BLaER1 treated with 17β-estradiol and CSF1 and Interleukin-3, amounts not matched to agents 10 nM and 100 nM (cell line): ENCODE measurements at regions not wholly inside any gene's neighbourhood (a gene's known extent, or its start where the extent isn't known, plus 50 kb on each side); places are given as distances from the start of the nearest gene placed in this dataset.

Experiments
- H3K27ac ChIP-seq, 11 experiments: shearing (Covaris generic); formaldehyde crosslinking; 2 replicates each; pipeline ENCODE4 v1.8.1; 2022
- H3K27me3 ChIP-seq, 11 experiments: shearing (Covaris generic); formaldehyde crosslinking; 2 replicates each; pipeline ENCODE4 v1.8.1; 2022
- H3K36me3 ChIP-seq, 11 experiments: shearing (Covaris generic); formaldehyde crosslinking; 2 replicates each; pipeline ENCODE4 v1.8.1; 2022
- H3K4me1 ChIP-seq, 10 experiments: shearing (Covaris generic); formaldehyde crosslinking; 2 replicates each; pipeline ENCODE4 v1.8.1; 2022
- H3K4me2 ChIP-seq, 11 experiments: shearing (Covaris generic); formaldehyde crosslinking; 2 replicates each; pipeline ENCODE4 v1.8.1; 2022
- H3K4me3 ChIP-seq, 10 experiments: shearing (Covaris generic); formaldehyde crosslinking; 2 replicates each; pipeline ENCODE4 v1.8.1; 2022
- H3K9ac ChIP-seq, 11 experiments: shearing (Covaris generic); formaldehyde crosslinking; 2 replicates each; pipeline ENCODE4 v1.8.1; 2022
- H3K9me3 ChIP-seq, 11 experiments: shearing (Covaris generic); formaldehyde crosslinking; replicated peaks in 1 of 11; 2 replicates each; pipeline ENCODE4 v1.8.1; 2022
- H4K20me1 ChIP-seq, 11 experiments: shearing (Covaris generic); formaldehyde crosslinking; 2 replicates each; pipeline ENCODE4 v1.8.1; 2022
- Cebpa-rat ChIP-seq, 11 experiments: shearing (Covaris generic); IDR thresholded peaks; 2 replicates each; pipeline ENCODE4 v1.8.1; 2022

- H3K27ac ChIP-seq = peak overlapping the region; percentile 57 to 88 (median 77); a peak in 19 of 22 replicates
- H3K4me2 ChIP-seq = peak overlapping the region; percentile 84 to 96 (median 90)
- peaks cover 0 to 19% (median 0%) of the 10 kb centered on the region in 11 experiments; a peak in 3 of 22 replicates for H4K20me1 ChIP-seq
- H3K4me3 ChIP-seq = peak overlapping the region in 4 of 10 experiments; percentile 18 to 52 (median 22); a peak in 4 of 20 replicates
- peak overlapping the region; percentile 56 to 81 (median 72); a peak in 19 of 22 replicates for H3K9ac ChIP-seq
- H3K4me1 ChIP-seq = peaks cover 52 to 100% (median 93%) of the 10 kb centered on the region in 10 experiments
- H3K27me3 ChIP-seq = peaks cover 0 to 21% (median 0%) of the 10 kb centered on the region in 11 experiments; a peak in 4 of 22 replicates
- H3K36me3 ChIP-seq = no peaks in the 10 kb centered on the region
- no peak for TF ChIP-seq Cebpa-rat (IDR thresholded peaks at IDR 0.05)
- H3K9me3 ChIP-seq = no peaks in the 10 kb centered on the region
These were observed 178.5 kb upstream of the CIBAR2 start for GRCh38 chr16:85290626-85291301.

GRCh38 chr16:85291302-85292148, 179.3 kb upstream of the CIBAR2 start:
- Histone ChIP-seq H4K20me1 (peaks cover 0 to 27% (median 0%) of the 10 kb centered on the region in 11 experiments; a peak in 3 of 22 replicates), H3K9ac (peak overlapping the region; percentile 56 to 81 (median 72); a peak in 21 of 22 replicates), H3K9me3 (no peaks in the 10 kb centered on the region), H3K4me1 (peaks cover 52 to 99% (median 86%) of the 10 kb centered on the region in 10 experiments), H3K4me3 (peak overlapping the region in 6 of 10 experiments; percentile 10 to 52 (median 25); a peak in 6 of 20 replicates), H3K27ac (peak overlapping the region; percentile 57 to 88 (median 77); a peak in 21 of 22 replicates), H3K4me2 (peak overlapping the region; percentile 84 to 96 (median 90)), H3K36me3 (no peaks in the 10 kb centered on the region), H3K27me3 (peaks cover 0 to 19% (median 0%) of the 10 kb centered on the region in 11 experiments; a peak in 4 of 22 replicates)
- TF ChIP-seq Cebpa-rat (IDR thresholded peaks at IDR 0.05) = no peak

DNA sequence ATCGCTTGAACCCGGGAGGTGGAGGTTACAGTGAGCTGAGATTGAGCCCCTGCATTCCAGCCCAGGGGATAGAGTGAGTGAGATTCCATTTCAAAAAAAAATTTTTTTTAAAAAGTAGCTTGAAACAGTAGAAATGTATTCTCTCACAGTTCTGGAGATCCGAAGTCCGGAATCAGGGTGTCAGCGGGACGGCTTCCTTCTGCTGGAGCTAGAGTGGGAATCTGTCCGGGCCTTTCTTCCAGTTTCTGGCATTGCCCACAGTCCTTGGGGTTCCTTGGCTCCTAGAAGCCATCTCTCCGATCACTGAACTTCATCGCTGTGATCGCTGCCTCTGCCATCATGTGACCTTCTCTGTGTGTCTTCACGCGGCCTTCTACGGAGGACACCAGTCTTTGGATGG, 181.2 kb upstream of the CIBAR2 start:
- no peak for TF ChIP-seq Cebpa-rat (IDR thresholded peaks at IDR 0.05)
- Histone ChIP-seq H3K36me3 (no peaks in the 10 kb centered on the region), H3K9ac (peak overlapping the region in 1 of 11 experiments; percentile 0; a peak in 3 of 22 replicates), H3K4me2 (peak overlapping the region; percentile 43 to 79 (median 68); a peak in 19 of 22 replicates), H3K9me3 (no peaks in the 10 kb centered on the region), H4K20me1 (peaks cover 0 to 23% (median 0%) of the 10 kb centered on the region in 11 experiments; a peak in 2 of 22 replicates), H3K27ac (no peak overlapping the region), H3K4me1 (peaks cover 43 to 85% (median 66%) of the 10 kb centered on the region in 10 experiments), H3K4me3 (no peak overlapping the region), H3K27me3 (peaks cover 0 to 11% (median 0%) of the 10 kb centered on the region in 11 experiments; a peak in 3 of 22 replicates)

DNA sequence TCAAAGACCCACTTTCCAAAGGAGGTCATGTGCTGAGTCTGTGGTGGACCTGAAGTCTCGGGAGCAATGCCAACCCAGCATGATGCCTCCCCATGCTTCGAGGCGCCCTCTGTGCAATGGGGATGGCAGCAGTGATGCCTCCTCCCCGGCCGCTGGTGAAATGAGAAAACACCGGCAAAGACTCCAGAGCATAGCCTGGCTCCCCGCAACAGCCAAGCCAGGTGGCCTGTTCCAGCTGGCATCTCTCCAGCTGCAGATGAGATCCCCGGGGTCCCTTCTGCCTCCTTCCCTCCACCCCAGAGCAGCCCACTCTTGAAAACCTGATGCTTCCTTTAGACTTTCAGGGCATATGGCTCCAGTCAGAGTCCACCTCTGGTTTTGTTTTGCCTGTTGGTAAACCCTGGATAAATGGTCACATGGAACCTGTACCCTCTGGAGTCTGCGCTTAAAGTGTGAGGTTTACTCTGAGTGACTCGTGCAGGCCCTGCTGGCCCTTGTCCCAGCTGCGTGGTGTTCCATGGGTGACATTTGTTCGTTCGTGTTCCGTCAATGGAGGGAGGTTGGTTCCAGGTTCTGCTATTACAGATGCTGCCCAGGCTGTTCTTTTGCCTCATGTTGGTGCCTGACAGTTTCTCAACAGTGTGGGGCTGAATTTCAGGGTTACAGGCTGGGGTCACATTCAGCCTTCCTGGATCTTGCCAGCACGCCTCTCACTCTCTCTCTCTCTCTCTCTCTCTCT, 181.8 kb upstream of the CIBAR2 start:
- H3K27ac ChIP-seq = no peak overlapping the region
- peaks cover 0 to 11% (median 0%) of the 10 kb centered on the region in 11 experiments; a peak in 3 of 22 replicates for H3K27me3 ChIP-seq
- H3K36me3 ChIP-seq = no peaks in the 10 kb centered on the region
- peaks cover 41 to 79% (median 60%) of the 10 kb centered on the region in 10 experiments for H3K4me1 ChIP-seq
- H3K4me2 ChIP-seq = peak overlapping the region; percentile 43 to 79 (median 68)
- no peak overlapping the region for H3K4me3 ChIP-seq
- peaks cover 0 to 23% (median 0%) of the 10 kb centered on the region in 11 experiments; a peak in 2 of 22 replicates for H4K20me1 ChIP-seq
- H3K9ac ChIP-seq = peak overlapping the region in 2 of 11 experiments; percentile 0 to 25; a peak in 4 of 22 replicates
- TF ChIP-seq Cebpa-rat (IDR thresholded peaks at IDR 0.05) = no peak
- no peaks in the 10 kb centered on the region for H3K9me3 ChIP-seq

DNA sequence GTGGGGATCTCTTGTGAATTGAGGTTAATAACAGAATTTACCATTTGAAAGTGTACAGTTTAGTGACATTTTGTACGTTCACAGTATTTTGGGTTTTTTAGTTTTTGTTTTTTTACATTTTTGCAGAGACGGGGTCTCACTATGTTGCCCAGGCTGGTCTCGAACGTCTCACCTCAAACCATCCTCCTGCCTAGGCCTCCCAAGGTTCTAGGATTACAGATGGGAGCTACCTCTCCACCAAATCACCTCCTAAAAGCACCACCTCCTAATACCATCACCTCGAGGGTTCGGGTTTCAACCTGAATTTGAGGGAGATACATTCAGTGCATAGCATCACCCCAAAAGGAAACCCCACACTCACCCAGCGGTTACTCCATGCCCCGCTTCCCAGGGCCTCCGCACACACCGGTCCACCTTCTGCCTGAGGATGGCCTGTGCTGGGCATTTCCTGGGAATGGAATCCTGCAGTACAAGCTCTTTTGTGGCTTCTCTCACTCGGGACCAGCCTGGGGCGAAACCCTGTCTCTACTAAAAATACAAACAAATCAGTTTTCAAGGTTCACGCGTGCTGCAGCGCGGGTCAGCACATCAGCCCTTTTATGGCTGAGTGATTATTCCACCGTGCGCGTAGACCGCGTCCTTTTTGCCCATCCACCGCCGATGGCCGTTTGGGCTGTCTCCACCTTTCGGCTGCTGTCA, 182.7 kb upstream of the CIBAR2 start:
- H4K20me1 ChIP-seq = peaks cover 0 to 15% (median 0%) of the 10 kb centered on the region in 11 experiments; a peak in 2 of 22 replicates
- peaks cover 0 to 11% (median 0%) of the 10 kb centered on the region in 11 experiments; a peak in 3 of 22 replicates for H3K27me3 ChIP-seq
- TF ChIP-seq Cebpa-rat (IDR thresholded peaks at IDR 0.05) = no peak
- H3K36me3 ChIP-seq = no peaks in the 10 kb centered on the region
- H3K4me3 ChIP-seq = no peak overlapping the region
- no peak overlapping the region for H3K9ac ChIP-seq
- H3K4me1 ChIP-seq = peaks cover 32 to 70% (median 51%) of the 10 kb centered on the region in 10 experiments
- peak overlapping the region in 7 of 11 experiments; percentile 20 to 59 (median 45); a peak in 12 of 22 replicates for H3K4me2 ChIP-seq
- no peak overlapping the region for H3K27ac ChIP-seq
- H3K9me3 ChIP-seq = no peaks in the 10 kb centered on the region

GRCh38 chr16:85296859-85297660, 184.8 kb upstream of the CIBAR2 start:
- TF ChIP-seq Cebpa-rat (IDR thresholded peaks at IDR 0.05) = no peak
- H3K9ac ChIP-seq = no peak overlapping the region
- H3K36me3 ChIP-seq = no peaks in the 10 kb centered on the region
- H3K27me3 ChIP-seq = peaks cover 0 to 11% (median 0%) of the 10 kb centered on the region in 11 experiments; a peak in 3 of 22 replicates
- H3K4me3 ChIP-seq = no peak overlapping the region
- H3K9me3 ChIP-seq = no peaks in the 10 kb centered on the region
- H3K27ac ChIP-seq = no peak overlapping the region
- peaks cover 12 to 61% (median 38%) of the 10 kb centered on the region in 10 experiments for H3K4me1 ChIP-seq
- peaks cover 0 to 13% (median 0%) of the 10 kb centered on the region in 11 experiments; a peak in 3 of 22 replicates for H4K20me1 ChIP-seq
- H3K4me2 ChIP-seq = peak overlapping the region in 2 of 11 experiments; percentile 8 to 10; a peak in 4 of 22 replicates

- no peak overlapping the region for H3K9ac ChIP-seq
- peaks cover 0 to 11% (median 0%) of the 10 kb centered on the region in 11 experiments; a peak in 3 of 22 replicates for H3K27me3 ChIP-seq
- H4K20me1 ChIP-seq = peaks cover 0 to 17% (median 0%) of the 10 kb centered on the region in 11 experiments; a peak in 4 of 22 replicates
- H3K36me3 ChIP-seq = no peaks in the 10 kb centered on the region
- H3K4me2 ChIP-seq = no peak overlapping the region
- no peak overlapping the region for H3K27ac ChIP-seq
- no peaks in the 10 kb centered on the region for H3K9me3 ChIP-seq
- H3K4me3 ChIP-seq = no peak overlapping the region
- H3K4me1 ChIP-seq = peaks cover 9 to 61% (median 38%) of the 10 kb centered on the region in 10 experiments
- TF ChIP-seq Cebpa-rat (IDR thresholded peaks at IDR 0.05) = no peak
These were observed 185.6 kb upstream of the CIBAR2 start for GRCh38 chr16:85297881-85298280.
